Stimulated activated CD8-positive, alpha-beta memory T cell treated with anti-CD3 and anti-CD28 coated beads, Interleukin-7, amount 100 ng/mL, for 48 hours (primary cell): ENCODE measurements at regions not wholly inside any gene's neighbourhood (a gene's known extent, or its start where the extent isn't known, plus 50 kb on each side); places are given as distances from the start of the nearest gene placed in this dataset.
"Not testable (repeated sequence)": the region's sequence is repeated elsewhere in the genome, so short reads cannot be mapped to it uniquely, and the experiment has no call there.

Experiments
- DNase-seq, 2 donors: peaks; one replicate each; pipeline ENCODE4 v3.0.0-alpha.2; 2020; ENCODE audit warnings: low read depth in 1 of 2; ENCODE audit errors: extremely low read depth in 1 of 2

DNA sequence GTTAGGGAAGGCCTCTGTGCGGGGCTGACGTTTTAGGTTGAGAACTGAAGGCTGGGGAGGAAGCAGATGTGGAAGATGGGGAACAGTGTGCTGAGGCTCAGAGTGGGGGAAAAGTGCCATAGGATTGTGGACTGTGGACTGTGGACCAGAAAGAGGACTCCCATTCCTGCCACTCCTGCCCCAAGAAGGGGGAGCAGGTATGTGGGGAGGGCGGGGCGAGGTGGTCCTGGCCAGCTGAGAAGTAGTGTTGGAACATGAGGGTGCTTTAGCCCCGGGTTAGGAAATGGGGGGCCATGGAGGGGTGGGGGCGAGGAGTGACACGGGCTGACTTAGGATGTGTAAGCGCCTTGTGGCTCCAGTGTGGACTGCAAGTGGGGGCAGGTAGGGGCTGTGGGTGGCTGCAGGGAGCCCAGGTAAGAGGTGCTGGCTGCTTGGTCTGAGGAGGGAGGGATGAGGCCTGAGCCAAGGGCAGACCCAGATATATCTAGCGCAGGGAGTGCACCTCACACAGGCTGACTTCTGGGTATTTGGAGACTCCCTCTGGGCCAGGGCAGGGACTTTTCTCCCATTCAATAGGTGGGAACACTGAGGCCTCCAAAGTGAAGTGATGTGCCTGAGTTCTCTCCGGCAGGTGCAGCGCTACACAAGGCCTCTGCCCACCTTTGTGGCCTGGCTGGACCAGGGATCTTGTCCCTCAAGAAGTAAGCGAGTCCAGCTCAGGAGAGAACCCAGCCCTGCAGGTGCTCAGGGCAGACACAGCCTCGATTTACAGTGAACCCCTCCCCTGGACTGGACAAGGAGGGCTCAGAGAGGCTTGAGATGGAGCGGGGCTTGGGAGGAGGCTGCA is 76.6 kb upstream of the TOX2 start:
- no peak for DNase-seq

DNA sequence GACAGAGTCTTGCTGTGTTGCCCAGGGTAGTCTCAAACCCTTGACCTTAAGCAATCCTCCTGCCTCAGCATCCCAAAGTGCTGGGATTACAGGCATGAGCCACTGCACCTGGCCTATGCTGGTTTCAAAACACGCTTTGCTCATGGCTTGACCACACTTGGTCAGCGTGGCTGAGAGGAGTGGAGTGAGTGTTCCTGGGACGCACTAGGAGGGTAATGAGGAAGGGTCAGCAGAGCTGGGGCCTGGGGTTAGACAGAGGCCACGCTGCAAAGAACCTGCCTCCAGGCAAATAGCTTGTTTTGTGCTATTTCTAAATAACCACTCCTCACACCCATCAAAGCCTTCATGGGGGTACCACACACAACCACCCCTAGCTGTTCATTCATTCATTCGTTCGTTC is 77.9 kb upstream of the TOX2 start:
- DNase-seq = no peak

DNA sequence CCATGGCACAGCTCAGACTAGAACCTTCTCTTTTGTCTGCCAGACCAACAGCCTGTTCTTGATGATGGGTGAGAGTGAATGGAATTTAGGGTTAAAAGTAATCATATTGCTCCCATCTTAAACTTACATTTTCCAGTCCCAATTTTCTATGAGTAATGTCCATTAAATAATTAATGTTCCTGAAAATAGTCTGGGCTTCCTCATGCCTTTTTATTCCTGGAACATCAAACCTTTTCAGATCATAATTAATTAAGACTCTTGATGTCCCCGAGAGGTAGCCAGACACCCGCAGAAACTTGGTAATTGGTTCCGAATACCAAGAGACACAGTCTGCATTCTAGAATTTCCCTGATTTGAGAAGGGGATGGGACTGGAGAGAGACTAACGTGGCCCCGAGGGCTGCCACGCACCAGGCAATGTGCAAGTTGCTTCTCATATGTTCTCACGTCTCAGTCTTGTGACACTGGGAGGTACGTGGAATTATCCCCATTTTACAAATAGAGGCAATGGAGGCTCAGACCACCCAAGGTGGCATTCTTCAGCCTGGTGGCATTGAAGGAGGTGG is 78.6 kb upstream of the TOX2 start:
- no peak for DNase-seq

DNA sequence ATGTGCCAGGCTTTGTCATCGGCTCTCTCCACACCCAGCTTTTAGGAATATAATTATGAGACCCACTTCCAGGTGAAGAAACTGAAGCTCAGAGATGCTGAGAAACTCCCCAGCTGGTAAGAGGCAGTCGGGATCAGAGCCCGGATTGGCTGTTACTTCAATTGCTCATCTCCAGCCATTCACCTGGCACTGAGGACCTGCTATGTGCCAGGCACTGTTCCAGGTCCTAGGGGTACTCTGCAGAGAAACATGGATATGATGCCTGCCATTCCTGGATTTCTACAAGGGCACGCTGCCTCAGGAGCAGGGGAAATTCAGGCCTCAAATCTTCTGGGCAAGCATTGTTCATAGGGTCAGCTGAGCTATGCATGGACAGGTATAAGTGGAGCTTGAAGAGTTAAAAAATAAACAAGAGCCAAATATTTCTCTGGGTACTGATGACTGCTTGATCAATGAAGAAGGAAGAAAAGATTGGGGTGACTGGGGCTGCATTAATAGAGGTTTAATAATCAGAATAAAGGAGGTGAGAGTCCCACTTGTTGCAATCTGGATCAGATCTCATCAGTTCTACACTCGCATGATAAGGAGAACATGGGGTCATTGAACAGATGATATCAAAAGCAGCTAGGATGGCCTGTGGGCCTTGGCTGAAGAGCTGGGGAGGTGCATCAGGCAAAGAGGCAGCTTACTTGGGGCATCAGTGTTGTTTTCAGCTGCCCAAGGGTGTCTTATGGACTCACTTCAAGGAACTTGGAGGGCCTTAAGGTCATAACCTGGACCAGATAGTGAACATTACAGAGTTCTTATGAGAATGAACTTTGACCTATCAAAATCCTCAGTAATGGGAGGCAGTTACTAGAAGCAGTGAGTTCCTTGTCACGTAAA is 80.9 kb upstream of the TOX2 start:
- DNase-seq = no peak

DNA sequence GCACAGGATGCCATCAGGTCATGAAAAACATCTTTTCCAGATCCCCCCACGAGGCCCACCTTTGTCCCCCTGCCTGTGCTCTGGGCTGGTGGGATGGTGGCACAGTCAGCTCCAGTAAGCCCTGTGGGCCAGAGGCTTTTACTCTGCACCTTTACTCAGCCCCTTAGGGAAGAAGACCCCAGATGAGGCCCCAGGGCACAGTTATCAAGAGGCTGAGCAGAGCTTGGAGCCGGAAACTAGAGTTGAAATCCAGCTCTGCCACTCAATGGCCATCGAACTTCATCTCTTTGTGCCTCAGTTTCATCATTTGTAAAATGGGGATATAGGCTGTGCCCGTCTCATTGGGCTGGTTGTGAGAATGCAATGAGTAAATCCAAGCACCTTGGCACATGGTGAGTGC is 81.7 kb upstream of the TOX2 start:
- DNase-seq = no peak

DNA sequence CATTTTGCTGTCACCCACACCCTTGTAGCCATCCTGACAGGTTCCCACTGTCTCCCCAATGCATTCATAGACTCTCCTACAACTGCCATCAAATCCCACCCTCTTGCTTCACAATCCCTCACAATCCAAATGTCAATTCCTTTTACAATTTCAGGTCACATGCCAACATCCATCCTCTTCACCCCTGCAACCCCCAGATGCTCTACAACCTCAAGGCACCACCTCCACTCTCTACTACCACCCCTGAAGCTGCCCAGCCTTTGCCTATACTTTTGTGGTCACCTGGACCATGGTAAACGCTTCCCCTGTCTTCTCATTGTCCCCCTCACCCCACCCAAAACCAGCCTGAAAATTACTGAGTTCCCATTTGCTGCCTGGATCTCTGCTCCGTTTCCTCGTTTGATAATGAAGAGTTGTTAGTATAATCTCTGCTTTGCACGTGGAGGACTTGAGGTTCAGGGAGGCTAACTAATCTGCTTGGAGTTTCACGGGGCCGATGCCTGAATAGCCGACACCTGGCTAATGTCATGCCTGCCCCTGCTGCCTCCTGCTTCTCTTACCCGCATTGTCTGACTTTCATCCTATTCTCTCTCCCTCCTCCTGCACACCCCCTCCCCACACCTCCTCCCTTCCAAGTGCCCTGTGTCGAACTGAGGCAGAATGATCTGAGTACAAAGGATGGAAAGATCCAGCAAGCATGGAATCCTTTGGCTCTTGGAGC is 82.4 kb upstream of the TOX2 start:
- no peak for DNase-seq

DNA sequence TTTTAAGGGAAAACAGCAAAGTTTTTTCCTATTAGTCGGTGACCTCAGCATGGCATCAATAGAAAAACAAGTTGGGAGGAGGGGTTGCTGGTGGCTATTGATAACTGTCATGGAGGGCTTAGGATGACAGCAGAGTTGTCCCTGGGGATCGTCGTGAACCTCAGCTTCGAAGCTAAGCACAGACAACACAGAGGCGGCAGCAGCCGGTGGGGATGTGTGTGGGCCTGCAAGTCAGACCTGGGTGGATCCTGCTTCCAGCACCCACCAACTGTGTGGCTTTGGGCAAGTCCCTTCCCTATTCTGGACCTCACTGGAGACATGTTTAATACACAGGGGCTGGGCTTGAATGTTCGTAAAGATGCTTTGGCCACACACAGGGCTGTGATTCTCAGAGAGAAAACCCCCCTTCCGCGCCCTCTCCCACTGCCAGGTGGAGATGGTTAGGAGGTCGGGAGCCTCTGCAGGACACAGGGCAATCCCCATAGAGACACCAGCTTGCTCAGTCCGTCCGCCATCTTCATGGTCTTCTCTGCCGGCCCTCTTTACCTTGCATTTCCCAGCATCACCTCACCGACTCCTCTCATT is 83.1 kb upstream of the TOX2 start:
- no peak for DNase-seq

DNA sequence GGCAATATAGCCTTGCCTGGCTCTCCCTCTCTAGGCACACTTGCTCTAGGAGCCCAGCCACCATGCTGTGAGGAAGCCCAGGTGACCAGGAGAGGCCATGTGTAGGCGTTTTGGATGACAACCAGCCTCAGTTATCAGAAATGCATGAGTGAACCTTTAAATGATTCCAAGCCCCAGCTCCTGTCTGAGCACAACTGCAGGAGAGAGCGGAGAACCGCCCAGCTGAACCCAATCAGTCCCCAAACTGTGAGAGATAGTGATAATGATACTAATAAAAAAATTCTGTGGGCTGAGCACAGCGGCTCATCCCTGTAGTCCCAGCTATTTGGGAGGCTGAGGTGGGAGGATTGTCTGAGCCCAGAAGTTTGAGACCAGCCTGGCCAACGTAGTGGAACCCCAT is 83.8 kb upstream of the TOX2 start:
- DNase-seq = no peak

DNA sequence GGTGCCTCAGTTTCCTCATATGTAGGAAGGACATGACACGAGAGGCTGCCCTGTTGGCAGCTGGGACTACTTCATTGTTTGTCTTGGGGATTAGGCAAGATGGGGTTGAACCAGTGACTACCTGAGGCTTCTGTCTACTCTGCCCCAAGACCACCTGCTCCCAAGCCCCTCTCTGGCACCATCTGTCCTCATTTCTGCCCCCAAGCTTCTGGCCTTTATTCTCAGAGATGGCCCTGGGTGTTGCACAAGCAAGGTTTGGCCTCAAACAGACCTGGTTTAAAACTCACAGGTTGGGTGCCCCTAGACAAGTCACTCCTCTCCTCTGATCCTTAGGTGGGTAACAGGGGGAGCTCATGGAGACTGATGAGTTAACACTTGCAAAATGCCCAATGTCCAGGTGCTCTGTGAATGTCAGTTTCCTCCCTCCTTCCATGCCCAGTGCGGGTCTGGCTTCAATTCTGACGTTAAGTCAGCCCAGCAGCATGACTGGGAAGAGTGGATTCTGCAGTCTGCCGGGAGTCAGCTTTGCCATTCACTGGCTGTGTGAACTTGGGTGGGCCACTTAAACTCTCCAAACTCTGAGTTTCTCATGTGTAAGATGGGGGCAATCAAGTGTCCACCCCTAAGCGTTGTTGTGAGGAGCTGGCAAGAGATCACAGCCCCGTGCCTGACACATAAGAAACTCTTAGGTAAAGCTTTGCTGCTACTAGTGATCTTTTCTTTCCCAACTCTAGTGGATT is 84.5 kb upstream of the TOX2 start:
- no peak for DNase-seq

DNA sequence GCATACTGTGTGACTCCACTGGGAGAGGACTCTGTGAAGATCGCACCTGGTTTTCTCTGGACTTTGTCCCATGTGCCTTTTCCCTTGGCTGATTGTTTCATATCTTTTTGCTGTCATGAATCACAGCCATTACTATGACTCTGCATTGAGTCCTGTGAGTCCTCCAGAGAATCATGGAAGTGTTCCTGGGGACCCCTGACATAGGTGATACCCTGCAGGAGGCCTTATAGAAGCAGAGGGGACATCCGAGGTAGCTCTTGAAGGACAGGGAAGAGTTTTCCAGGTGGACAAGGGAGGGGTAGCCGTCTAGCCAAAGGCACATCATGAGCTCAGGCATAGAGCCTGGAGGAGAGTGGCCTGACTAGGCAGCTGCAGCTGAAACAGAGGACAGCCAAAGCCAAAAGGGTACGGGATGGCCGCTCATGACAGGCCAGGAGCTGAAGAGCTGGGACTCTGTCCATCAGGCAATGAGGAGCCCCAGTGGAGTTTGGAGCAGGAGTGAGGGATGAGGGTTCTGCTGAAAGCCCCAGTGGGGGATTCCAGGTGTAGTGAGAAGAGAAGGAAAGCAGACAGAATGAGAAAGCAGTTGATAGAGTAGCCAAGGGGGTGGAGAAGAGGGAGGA is 86.6 kb upstream of the TOX2 start:
- DNase-seq = no peak

DNA sequence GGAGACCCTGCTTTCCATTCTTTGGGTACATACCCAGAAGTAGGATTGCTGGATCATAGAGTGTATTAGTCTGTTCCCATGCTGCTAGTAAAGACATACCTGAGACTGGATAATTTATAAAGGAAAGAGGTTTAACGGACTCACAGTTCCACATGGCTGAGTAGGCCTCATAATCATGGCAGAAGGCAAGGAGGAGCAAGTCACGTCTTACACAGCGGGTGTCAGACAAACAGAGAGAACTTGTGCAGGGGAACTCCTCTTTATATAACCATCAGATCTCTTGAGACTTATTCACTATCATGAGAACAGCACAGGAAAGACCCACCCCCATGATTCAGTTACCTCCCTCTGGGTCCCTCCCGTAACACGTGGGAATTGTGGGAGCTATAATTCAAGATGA is 87.7 kb upstream of the TOX2 start:
- not testable (repeated sequence) for DNase-seq

DNA sequence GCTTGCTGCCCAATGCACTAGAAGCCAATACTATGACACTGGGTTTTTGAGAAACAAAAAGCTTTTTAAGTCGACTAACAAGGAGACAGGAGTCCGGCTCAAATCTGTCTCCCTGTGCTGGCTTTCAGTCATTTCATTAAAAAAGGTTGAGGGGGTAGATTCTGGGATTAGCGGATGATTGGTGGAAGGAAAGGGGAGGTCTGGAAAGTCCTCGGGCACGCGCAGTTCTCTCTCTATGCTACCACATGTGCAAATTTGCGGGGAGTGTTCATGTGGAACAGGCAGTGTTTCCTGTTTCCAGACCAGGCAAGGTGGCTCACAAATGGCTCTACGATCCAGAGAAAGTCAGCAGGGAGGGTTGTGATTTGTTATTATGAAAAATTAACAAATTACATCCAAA is 89.1 kb upstream of the TOX2 start:
- no peak for DNase-seq

DNA sequence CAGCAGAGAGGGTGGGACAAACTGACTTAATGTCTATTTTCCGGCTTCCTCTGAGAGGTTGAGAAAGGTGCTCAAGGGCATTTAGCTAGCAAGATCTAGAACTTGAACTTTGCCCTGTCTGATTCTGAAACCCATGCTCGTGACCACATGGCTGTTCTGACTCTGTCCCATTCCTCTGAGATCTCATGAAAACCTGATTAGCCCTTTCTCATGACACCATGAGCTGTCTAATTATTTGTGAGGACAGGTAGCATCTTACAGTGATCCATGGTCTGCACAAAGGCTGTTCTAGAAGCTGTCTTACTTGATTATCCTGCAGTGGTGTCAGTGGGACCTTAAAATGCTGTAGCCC is 89.6 kb upstream of the TOX2 start:
- DNase-seq = no peak

DNA sequence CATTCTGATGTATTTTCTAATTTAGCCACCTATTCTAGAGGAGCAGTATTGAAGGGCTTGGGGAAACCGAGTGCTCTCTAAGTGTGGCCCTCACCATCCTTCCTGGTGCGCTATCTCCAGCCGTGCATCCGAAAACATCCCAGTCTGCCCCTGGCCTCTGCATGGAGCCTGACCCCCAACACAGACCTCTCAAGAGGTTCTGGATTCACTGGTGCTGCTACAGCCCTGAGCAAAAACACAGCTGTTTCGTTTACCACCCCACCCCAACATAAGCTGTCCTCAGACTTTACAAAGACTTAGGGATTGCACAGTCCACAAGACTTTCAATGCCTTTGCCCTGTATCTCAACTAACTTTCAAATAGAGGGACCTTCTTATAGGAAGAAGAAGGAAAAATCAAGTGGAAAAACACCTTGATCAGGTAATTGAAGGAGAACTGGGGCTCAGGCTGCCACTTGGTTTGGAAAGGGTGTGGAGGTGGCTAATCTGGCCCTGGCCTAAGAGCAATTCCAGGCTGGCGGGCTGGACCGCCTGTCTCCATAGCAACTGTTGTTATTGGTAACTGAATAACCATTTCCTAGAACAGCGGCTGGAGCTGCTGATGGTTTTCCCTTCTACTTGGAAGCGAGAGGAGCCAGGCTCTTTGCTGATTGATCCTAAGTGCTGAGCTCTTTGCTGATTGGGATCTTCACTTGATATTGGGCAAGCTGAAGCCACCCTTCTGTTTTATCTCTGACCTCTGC is 90.2 kb upstream of the TOX2 start:
- no peak for DNase-seq

DNA sequence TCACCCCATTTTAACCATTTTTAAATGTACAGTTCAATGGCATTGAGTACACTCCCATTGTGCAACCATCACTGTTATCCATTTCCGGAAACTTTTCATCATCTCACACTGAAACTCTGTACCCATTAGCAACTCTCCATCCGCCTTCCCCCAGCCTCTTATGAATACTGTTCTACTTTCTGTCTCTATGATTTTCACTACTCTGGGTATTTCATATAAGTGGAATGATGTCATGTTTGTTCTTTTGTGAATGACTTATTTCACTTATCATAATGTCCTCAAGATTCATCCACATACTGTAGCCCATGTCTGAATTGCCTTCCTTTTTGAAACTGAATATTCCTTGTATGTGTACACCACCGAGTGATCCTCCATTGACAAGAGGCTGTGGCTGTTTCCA is 92.9 kb upstream of the TOX2 start:
- DNase-seq = no peak

DNA sequence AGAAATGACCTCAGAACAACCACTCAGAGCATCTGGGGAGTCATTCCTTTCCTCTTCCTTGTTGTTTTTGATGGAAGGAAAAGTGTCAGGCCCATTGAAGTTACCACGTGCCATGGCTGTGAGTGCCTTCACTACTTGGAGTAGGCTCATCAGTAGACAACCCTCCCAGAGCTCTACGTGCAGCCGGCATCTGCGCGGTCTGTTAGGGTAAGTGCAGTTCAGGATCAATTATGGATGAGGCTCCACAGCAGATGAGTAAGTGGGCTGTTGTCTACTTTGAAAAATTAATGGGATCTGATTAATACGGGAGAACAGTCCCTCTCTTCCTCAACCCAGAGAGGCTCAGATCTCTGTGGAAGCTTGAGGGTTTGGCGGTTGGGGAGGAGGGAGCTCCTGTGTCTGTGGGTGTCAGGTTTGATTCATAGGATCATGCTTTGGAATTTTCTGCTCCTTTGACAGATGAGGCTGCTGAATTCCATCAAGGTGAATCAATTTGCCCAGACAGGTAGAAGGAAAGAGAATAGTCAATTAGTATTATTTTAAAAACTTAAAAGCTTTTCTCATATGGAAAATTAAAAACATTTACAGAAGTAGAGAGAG is 93.8 kb upstream of the TOX2 start:
- DNase-seq = no peak

DNA sequence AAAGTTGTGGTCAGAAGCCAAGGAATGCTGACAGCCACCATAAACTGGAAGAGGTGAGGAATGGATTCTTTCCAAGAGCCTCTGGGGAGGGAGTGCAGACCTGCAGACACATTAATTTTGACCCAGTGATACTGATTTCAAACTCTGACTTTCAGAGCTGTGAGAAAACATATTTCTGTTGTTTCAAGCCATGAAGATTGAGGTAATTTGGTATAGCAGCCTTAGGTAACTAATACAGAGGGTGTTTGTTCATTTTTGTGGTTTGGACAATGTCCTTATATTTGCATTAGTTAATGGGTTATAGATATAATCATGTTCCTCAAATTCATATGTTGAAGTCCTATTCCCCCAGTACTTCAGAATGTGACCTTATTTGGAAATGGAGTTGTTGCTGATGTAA is 85.4 kb upstream of the GTSF1L start:
- no peak for DNase-seq

DNA sequence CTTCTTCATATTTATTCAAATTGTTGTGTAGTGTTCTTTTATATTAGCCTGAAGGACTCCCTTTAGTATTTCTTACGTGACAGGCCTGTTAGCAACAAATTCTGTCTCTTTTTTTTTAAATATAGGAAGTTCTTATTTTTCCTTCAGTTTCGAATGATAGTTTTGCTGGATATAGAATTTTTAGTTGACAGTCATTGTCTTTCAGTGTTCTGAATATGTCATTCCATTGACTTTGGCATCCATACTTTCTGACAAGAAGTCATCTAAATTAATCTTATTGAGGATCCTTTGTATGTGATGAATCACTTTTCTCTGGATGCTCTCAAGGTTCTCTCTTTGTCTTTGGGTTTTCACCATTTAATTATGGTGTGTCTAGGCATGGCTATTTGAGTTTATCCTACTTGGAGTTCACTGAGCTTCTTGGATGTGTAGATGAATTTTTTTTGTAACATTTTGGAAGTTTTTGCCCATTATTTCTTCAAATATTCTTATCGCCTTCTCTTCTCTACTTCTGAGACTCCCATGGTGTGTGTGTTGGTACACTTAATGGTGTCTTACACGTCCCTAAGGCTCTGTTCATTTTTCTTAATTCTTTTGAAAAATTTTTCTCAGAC is 82.5 kb upstream of the GTSF1L start:
- no peak for DNase-seq
